ENCODE measurements at regions not wholly inside any gene's neighbourhood (a gene's known extent, or its start where the extent isn't known, plus 50 kb on each side); places are given as distances from the start of the nearest gene placed in this dataset.

DNA sequence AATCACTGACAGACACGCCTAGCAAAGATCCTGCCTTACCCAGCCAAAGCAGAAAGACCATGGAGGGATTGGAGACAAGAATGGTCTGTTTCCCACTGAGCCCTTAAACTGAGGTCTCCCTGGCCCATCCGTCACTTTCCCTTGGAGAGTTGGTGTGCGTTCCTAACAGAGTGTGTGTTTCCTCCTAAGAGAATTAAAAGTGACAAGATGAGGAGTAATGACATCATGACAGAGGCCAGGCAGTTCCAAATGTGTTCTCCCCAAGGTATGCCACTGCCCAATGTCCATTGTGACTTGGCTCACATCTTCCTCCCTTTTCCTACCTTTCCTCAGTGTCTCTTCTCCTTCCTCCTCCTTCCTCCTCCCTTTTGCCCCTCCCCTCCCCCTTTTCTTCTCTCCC lies 295.7 kb downstream of the SIPA1L2 start:
- TF ChIP-seq HOXB6 (CRISPR knock-in tag; IDR thresholded peaks at IDR 0.05; ENCODE audit: borderline replicate concordance) (no peak), SMAD3 (CRISPR knock-in tag; conservative IDR thresholded peaks at IDR 0.05) (no peak), ZNF507 (tag; conservative IDR thresholded peaks at IDR 0.05) (no peak), POLR2A (conservative IDR thresholded peaks at IDR 0.05) (no peak), EZH2 (IDR thresholded peaks at IDR 0.05; ENCODE audit: borderline replicate concordance, low read depth, low read length) (no peak), ZSCAN29 (IDR thresholded peaks at IDR 0.05) (no peak)

Measured in K562 (cell line).